ENCODE measurements at regions not wholly inside any gene's neighbourhood (a gene's known extent, or its start where the extent isn't known, plus 50 kb on each side); places are given as distances from the start of the nearest gene placed in this dataset.

- no peak for TF ChIP-seq POLR2A (IDR thresholded peaks at IDR 0.05; ENCODE audit: low read depth, low read length)
- no peak for FAIRE-seq
- DNase-seq (ENCODE audit: insufficient read length, low spot score): no peak
Measured at GRCh38 chr3:30551927-30552326, 54.5 kb upstream of the TGFBR2 start.

- DNase-seq (ENCODE audit: insufficient read length, low spot score) (no peak), FAIRE-seq (no peak)
- no peak for TF ChIP-seq POLR2A (IDR thresholded peaks at IDR 0.05; ENCODE audit: low read depth, low read length)
Measured at GRCh38 chr3:30553641-30554316, 52.6 kb upstream of the TGFBR2 start.

GRCh38 chr3:30554317-30554690 is 52.1 kb upstream of the TGFBR2 start:
- FAIRE-seq: no peak
- no peak for TF ChIP-seq POLR2A (IDR thresholded peaks at IDR 0.05; ENCODE audit: low read depth, low read length)
- no peak for DNase-seq (ENCODE audit: insufficient read length, low spot score)

GRCh38 chr3:30555968-30556367 is 50.4 kb upstream of the TGFBR2 start:
- FAIRE-seq: no peak
- DNase-seq (ENCODE audit: insufficient read length, low spot score): no peak
- no peak for TF ChIP-seq POLR2A (IDR thresholded peaks at IDR 0.05; ENCODE audit: low read depth, low read length)

Measured in H54 (cell line).